Esophagus muscularis mucosa (tissue), 4 donors: ENCODE measurements at regions not wholly inside any gene's neighbourhood (a gene's known extent, or its start where the extent isn't known, plus 50 kb on each side); places are given as distances from the start of the nearest gene placed in this dataset.
"Not testable (repeated sequence)": the region's sequence is repeated elsewhere in the genome, so short reads cannot be mapped to it uniquely, and the experiment has no call there.

Experiments used
- DNase-seq: peaks from one replicate; pipeline ENCODE4 v3.0.0-alpha.2; 2017; ENCODE audit errors: extremely low spot score
- H3K27ac ChIP-seq, 4 donors: fragments of 200-600 bp; sonication (generic); replicated peaks in 1 of 4; 1 replicate in 3 of 4; 2 replicates in 1 of 4; pipeline ENCODE4 v1.5.1; 2016 to 2019; ENCODE audit warnings: mild to moderate bottlenecking in 1 of 4
- H3K27me3 ChIP-seq, 4 donors: fragments of 200-600 bp; sonication (generic); one replicate each; pipeline versions ENCODE4 v1.5.1 to v1.6.0; 2016 to 2019
- H3K36me3 ChIP-seq, 4 donors: fragments of 200-600 bp; sonication (generic); one replicate each; pipeline ENCODE4 v1.5.1; 2016 to 2019
- H3K4me1 ChIP-seq, 4 donors: fragments of 200-600 bp; sonication (generic); one replicate each; pipeline ENCODE4 v1.5.1; 2016 to 2019
- H3K4me3 ChIP-seq, 4 donors: fragments of 200-600 bp; sonication (generic); 1 replicate in 2 of 4; 2 replicates in 2 of 4; pipeline ENCODE4 v1.5.1; 2016 to 2019; ENCODE audit warnings: mild to moderate bottlenecking in 4 of 4, moderate library complexity in 1 of 4
- H3K9me3 ChIP-seq, 4 donors: fragments of 200-600 bp; sonication (generic); 1 replicate in 3 of 4; 2 replicates in 1 of 4; pipeline ENCODE4 v1.5.1; 2016 to 2019
- EP300 ChIP-seq: sonication (generic); formaldehyde crosslinking; IDR thresholded peaks from one replicate; pipeline ENCODE4 v1.6.1; 2017; ENCODE audit warnings: antibody characterized with exemption
- POLR2A ChIP-seq: fragments of 450-650 bp; IDR thresholded peaks from one replicate; pipeline ENCODE4 v1.6.1; 2017; ENCODE audit warnings: antibody characterized with exemption, moderate library complexity, mild to moderate bottlenecking, low read depth
- POLR2AphosphoS5 ChIP-seq, 2 donors: sonication (generic); formaldehyde crosslinking; IDR thresholded peaks; one replicate each; pipeline ENCODE4 v1.6.1; 2017; ENCODE audit warnings: antibody characterized with exemption in 2 of 2
- WGBS: methylation state at CpG from one replicate; pipeline ENCODE4 v1.1.5; 2018; 5-methylcytosine and 5-hydroxymethylcytosine counted together
- intact Hi-C: fragments of 100-400 bp; cut with DNase I; formaldehyde crosslinking; loops from one replicate; pipeline ENCODE4 v1.15.1; 2023
- TF ChIP-seq, protein P1 (sequence below), 3 experiments: fragments of 200-600 bp in 2 of 3; fragments of 450-650 bp in 1 of 3; sonication (generic) in 2 of 3; IDR thresholded peaks; one replicate each; pipeline ENCODE4 v1.5.1; 2017 to 2019; ENCODE audit warnings: antibody characterized with exemption in 3 of 3, mild to moderate bottlenecking in 2 of 3, moderate library complexity in 1 of 3

DNA sequence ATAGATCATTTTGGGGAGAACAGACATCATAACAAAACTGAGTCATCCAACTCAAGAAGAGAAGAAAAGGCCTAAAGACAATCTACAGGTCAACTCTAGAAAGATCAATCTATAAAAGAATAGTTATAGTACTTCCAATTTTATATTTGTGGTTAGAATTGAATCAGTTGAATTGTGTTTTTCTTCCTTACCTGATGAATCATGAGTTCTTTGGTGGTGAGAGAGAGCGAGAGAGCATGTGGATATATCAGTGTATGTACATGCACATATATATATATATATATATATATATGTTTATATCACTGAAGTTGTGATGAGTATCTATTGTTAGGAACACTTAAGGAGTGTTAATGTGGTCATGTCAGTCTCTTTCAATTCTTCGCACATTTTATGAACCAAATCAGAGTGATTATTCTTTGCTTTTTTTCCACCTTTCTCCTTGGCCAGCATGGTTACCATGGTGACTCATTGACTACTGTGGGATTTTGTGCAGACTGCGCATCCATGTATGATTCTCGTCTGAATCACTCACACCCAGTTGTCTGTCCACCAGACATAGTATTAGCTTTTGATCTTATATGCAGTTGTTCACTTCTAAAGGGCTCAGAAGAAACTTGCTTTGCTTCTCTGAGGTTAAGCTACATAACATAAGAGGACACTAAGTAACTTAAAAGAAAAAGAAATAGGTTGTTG is 90.4 kb upstream of the RAB40AL start:
- intact Hi-C loops = no loop called here
- DNase-seq = no peak
- Histone ChIP-seq H3K9me3 (no peaks in the 10 kb centered on the region), H3K4me1 (no peaks in the 10 kb centered on the region), H3K4me3 (no peak overlapping the region), H3K27ac (no peak overlapping the region), H3K27me3 (no peaks in the 10 kb centered on the region), H3K36me3 (no peaks in the 10 kb centered on the region)
- 83% methylated on average over 4 of the region's 4 CpGs for WGBS
- TF ChIP-seq, protein P1, sequence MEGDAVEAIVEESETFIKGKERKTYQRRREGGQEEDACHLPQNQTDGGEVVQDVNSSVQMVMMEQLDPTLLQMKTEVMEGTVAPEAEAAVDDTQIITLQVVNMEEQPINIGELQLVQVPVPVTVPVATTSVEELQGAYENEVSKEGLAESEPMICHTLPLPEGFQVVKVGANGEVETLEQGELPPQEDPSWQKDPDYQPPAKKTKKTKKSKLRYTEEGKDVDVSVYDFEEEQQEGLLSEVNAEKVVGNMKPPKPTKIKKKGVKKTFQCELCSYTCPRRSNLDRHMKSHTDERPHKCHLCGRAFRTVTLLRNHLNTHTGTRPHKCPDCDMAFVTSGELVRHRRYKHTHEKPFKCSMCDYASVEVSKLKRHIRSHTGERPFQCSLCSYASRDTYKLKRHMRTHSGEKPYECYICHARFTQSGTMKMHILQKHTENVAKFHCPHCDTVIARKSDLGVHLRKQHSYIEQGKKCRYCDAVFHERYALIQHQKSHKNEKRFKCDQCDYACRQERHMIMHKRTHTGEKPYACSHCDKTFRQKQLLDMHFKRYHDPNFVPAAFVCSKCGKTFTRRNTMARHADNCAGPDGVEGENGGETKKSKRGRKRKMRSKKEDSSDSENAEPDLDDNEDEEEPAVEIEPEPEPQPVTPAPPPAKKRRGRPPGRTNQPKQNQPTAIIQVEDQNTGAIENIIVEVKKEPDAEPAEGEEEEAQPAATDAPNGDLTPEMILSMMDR (IDR thresholded peaks at IDR 0.05) = no peak
- TF ChIP-seq POLR2AphosphoS5 (IDR thresholded peaks at IDR 0.05) (no peak), POLR2A (no peak), EP300 (no peak)

- no peak for TF ChIP-seq EP300
- no peak for TF ChIP-seq POLR2A
- TF ChIP-seq, protein P1 (IDR thresholded peaks at IDR 0.05) = no peak
- TF ChIP-seq POLR2AphosphoS5 (IDR thresholded peaks at IDR 0.05) = no peak
- WGBS = 43% methylated on average over 2 of the region's 2 CpGs
- Histone ChIP-seq H3K27me3 (no peaks in the 10 kb centered on the region), H3K4me1 (no peaks in the 10 kb centered on the region), H3K4me3 (no peak overlapping the region), H3K9me3 (no peaks in the 10 kb centered on the region), H3K36me3 (no peaks in the 10 kb centered on the region), H3K27ac (no peak overlapping the region)
- no peak for DNase-seq
- intact Hi-C loops = no loop called here
Observed at GRCh38 chrX:102847362-102847761, 89.7 kb upstream of the RAB40AL start.

DNA sequence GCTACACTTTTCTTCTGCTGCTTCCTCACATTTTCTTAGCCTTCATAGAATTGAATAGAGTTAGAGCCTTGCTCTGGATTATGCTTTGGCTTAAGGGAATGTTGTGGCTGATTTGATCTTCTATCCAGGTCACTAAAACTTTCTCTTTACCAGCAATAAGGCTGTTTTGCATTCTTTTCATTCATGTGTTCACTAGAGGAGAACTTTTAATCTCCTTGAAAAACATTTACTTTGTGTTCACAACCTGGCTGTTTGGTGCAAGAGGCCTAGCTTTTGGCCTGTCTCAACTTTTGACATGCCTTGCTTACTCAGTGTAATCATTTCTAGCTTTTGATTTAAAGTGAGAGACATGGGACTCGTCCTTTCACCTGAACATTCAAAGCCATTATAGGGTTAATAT is 87.7 kb upstream of the RAB40AL start:
- 75% methylated on average over 1 of the region's 1 CpG for WGBS
- no peak overlapping the region for H3K4me3 ChIP-seq
- TF ChIP-seq, protein P1 (IDR thresholded peaks at IDR 0.05) = no peak
- TF ChIP-seq POLR2A = no peak

GRCh38 chrX:102858826-102859549 is 78.1 kb upstream of the RAB40AL start:
- intact Hi-C loops, H3K27me3 ChIP-seq, H3K4me3 ChIP-seq, H3K36me3 ChIP-seq, H3K9me3 ChIP-seq, H3K4me1 ChIP-seq, DNase-seq, H3K27ac ChIP-seq: not testable (repeated sequence)
- WGBS = 81% methylated on average over 7 of the region's 8 CpGs

More for the DNA sequence above, 87.7 kb upstream of the RAB40AL start:
- Histone ChIP-seq H3K4me1 (no peaks in the 10 kb centered on the region), H3K36me3 (no peaks in the 10 kb centered on the region), H3K27ac (no peak overlapping the region), H3K9me3 (no peaks in the 10 kb centered on the region), H3K27me3 (no peaks in the 10 kb centered on the region)
- DNase-seq = no peak
- intact Hi-C loops = no loop called here

GRCh38 chrX:102859550-102859871 is 77.6 kb upstream of the RAB40AL start:
- H3K27ac ChIP-seq = no peak overlapping the region
- no peak overlapping the region for H3K4me3 ChIP-seq
- DNase-seq = no peak
- TF ChIP-seq POLR2AphosphoS5 (IDR thresholded peaks at IDR 0.05) (no peak), POLR2A (no peak), EP300 (no peak)
- TF ChIP-seq, protein P1 (IDR thresholded peaks at IDR 0.05) = no peak
- no peaks in the 10 kb centered on the region for H3K4me1 ChIP-seq
- H3K9me3 ChIP-seq = no peaks in the 10 kb centered on the region
- no peaks in the 10 kb centered on the region for H3K36me3 ChIP-seq
- H3K27me3 ChIP-seq = no peaks in the 10 kb centered on the region
- intact Hi-C loops = no loop called here
- WGBS = no CpG with 5 or more reads among the region's 1 CpG
